GM21737 (cell line): ENCODE measurements at regions not wholly inside any gene's neighbourhood (a gene's known extent, or its start where the extent isn't known, plus 50 kb on each side); places are given as distances from the start of the nearest gene placed in this dataset.

ENCODE experiments used
- ATAC-seq: cut with Tn5 transposase; IDR thresholded peaks from one replicate; pipeline ENCODE4 v1.9.1; 2021; ENCODE audit warnings: mild to moderate bottlenecking, moderate library complexity; ENCODE audit not compliant: unreplicated experiment

DNA sequence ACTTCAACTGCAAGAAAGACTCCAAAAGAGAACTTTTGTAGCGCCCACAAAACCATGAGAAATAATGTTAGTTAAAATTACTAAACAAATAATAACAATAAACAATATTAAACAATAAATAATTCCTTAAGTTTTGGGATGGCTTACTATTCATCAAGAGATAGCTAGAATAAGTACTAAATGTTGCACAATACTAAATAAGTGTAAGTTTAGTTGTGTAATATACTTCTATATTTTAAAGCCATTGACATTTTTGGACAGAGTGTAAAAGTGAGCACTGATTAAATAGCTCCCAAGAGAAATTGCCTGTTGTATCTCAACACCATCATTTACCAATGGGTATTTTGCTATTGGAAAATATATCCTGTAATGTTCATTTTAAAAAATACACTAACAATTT, 166.7 kb downstream of the ALG10 start:
- ATAC-seq, result no peak

DNA sequence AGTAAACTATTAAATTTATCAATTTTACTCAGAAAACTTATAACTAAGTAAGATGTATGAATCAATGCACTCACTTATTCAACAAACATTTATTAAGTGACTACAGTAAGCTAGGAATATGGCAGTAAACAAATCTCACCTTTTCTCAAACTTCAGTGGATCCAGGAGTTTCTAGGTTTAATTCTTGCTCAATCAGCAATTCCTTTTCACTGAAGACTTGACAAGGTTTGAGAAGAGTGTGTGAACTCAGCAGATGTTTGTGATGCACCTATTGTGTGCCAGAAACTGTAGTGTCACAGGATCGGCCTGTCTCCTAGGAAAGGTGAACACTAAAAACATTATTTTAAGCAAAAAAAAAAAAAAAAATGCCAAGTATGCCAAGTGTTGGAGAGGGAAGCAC, 167.8 kb downstream of the ALG10 start:
- ATAC-seq, result no peak

DNA sequence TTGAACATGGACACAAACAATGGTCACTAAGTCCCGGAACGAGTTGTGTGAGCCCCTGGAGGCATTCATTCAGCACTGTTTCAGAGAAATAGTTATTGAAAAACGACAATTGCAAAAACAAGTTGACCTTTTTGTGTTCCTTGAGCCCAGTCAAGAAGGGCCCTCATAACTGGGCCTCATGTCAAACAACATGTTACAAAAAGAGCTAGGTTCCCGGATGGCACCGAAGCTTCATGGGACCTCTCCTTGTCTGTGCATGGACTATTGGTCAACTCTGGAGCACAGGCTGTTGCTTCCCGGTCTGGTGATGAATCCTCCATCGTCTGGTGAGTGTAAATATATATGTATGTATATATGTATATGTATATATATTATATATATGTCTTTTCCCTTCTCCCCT, 176.6 kb downstream of the ALG10 start:
- no peak for ATAC-seq

DNA sequence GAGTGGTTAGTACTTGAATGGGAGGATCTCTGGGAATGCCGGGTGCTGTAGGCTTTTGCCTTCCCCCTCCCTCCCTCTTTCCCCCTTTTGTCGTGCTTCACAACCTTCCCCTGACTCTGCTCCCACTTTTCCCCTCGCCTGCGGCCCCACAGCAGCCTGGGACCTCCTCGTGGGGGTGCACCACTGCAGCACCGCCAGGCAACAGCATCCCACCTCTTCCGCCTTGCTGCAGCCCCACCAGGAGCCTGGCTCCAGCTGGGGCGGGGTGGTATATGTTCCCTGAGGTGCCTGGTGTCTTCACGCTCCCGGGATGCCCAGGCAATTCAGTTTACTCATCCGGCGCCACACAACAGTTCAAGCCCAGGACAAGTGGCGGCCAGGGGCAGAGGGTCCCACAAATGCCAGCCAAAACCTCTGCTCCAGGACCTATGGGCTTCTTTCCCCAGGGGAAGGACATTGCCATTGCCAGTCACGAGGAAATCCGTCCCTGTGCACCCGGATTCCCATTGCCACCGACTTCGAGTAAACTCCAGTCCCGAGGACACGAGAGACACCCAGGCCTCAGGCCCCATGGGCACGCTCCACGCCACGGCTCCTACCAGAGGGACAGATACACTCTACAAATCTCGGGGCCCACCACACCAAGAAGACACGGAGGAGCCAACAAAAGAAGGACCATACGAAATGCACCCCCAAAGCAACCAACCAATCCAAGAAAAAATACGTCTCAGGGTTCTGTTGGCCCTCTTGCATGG, 181.7 kb downstream of the ALG10 start:
- ATAC-seq, result no peak

DNA sequence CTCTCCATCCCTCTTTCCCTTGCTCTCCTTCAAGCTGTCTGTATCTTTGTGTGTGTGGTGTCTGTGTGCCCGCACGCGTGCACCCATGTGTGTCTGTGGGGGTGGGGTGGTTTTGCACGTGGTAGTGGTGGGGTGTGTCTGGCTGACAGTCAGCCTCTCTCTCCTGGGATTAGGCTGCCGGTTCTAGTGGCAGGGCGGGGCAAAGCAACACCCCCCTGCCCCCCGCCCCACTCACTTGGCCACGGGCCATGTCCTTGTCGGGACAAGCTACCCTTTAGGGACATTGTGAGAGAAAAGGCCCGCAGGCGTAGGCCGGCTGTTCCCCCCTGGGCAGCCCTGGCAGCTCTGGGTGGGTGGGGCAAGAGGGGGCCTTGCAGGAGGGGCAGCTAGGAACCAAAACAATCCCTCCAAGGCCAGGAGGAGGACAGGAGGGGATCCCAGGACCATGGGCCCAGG, 182.6 kb downstream of the ALG10 start:
- ATAC-seq, result no peak

DNA sequence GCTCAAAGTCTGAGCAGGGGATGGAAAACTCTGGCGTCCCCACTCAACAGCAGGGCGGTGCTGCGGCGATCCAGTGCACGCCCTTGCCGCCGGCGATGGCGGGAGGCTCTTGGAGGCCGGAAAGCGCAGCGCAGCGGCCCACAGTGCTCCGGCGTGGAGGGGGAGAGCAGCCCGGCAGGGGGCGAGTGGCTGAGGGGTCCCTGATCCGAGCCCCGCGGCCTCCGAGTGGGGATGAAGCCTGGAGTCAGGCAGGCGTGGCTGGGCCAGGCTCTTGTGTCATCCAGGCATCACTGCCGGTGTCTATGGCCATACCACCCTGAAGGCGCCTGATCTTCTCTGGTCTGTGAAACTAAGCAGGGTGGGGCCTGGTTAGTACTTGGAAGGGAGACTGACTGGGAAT, 183.1 kb downstream of the ALG10 start:
- ATAC-seq, result no peak

DNA sequence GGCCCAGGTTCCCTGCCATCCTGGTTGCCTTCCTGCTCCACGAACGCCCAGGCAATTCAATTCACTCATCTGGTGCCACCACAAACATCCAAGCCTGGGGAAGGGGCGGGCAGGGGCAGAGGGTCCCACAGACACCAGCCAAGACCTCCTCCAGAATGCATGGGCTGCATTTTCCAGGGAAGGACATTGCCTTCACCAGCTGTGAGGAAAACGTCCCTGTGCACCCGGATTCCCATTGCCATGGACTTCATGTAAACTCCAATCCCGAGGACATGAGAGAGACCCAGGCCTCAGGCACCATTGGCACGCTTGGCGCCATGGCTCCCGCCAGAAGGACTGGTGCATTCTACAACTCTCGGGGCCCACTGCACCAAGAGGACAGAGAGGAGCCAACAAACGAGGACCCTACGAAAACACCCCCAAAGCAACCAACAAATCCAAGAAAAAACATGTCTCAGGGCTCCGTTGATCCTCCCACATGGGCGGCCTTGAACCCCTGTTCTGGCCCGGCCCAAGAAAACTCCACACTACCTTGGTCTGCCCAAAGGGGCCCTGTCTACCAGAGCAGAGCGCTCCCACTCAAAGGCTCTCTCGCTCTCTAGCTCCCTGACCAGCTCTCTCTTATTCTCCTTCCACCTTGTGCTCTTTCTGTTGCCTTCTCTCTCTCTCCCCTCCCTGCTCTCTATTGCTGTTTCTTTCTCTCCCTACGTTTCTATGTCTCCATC, 183.9 kb downstream of the ALG10 start:
- no peak for ATAC-seq

DNA sequence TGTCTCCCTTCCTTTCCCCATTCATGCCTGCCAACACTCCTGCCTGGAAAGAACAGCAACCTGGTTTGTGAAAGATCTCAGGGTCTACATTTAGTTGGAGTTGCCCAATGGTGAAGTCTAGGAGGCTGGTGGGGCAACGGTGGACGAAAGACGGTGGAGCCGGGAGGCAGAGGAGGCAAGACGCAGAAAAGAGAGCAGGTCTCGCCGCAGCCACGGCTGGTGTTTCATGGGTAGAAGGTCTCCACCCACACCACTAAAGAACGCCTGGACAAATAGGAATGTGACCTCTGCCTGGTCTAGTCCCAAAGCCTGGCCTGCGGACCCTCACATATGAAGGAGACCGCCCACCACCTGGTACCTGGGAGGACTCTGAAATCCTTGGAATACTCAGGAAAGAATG, 185.6 kb downstream of the ALG10 start:
- ATAC-seq, result no peak

DNA sequence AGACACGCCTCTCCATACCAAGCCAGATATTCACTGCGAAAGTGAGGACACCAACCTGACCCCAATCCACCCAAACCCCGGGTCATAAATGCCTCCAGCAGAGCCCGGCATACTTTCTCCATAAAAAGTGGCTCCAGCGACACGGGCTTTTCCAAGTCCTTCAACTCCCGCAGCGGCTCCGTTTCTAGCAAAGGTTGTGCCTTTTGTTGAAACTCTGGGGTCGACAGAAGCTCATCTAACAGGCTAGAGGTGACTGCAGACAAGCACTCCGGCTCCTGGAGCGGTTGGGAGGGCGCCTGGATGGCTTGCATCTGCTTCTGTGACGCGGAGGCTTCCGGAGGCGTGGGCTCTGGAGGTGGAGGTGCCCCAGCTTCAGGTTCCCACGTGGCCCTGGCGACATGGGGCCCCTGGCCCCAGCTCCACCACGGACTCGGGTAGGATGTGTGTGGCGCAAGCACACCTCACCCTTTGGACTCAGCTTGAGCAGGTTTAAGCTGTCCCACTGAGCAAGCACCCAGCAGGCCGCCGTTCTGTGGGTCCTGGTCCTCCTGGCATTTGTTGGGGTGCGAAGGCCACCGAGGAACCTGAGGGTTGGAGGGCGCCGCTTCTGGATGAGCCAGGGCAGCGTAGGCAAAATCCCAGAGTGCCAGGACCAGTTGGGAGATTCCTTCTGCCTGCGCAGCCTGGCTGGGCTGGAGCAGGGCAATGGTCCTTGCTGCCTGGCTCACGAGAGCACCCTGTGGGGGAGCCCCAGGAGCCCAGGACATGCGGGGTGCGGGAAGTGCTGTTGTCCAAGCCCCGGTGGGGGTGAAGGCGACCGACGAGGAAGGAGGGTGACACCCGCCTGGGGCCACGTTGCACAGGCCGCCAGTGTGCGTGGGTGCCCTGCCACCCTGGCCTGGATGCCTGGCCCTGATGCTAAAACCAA, 186.3 kb downstream of the ALG10 start:
- no peak for ATAC-seq

DNA sequence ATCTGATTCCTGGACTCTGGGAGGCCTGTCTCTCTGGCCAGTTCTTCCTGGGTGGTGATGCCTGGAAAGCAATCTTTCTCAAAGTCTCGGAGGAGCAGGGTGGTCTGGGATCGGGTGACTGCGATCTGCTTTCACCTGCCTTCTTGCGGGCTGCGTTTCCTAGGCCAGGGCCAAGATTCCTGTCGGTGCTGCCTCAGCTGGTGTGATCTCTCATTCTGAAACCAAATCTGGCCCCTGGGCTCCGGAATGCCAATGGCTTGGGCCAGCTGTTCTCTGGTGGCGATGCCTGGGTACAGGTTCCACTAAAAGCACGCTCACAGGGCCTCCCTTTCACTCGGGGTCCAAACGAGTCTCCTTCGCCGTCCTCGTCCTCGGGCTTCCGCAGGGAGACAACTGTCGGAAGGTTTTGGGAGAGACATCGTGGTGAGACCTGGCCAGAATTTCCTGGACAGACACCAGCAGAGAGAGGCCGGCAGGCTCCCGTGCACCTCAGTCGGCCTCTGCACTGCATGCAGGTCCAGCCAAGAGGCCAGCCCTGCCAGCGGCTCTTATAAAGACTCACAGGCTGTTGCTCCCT, 187.1 kb downstream of the ALG10 start:
- no peak for ATAC-seq

DNA sequence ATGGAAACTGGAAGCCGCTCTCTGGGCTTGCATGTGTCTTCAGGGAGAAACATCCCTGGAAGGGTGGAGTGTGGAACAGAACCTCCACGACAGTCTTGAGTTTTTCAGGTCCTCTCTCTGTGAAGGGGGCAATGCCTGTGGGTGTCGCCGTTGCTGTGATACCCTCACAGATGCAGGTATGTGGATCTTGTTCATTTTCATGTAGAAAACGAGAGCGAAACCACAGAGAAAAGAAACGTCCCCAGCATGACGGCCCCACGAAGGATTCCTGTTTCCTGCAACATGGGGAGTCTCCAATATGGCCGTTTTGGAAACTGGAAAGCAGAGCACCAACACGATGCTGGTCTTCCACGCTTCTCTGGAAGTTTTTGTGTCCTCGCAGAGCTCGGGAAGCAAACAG, 187.9 kb downstream of the ALG10 start:
- ATAC-seq, result no peak

DNA sequence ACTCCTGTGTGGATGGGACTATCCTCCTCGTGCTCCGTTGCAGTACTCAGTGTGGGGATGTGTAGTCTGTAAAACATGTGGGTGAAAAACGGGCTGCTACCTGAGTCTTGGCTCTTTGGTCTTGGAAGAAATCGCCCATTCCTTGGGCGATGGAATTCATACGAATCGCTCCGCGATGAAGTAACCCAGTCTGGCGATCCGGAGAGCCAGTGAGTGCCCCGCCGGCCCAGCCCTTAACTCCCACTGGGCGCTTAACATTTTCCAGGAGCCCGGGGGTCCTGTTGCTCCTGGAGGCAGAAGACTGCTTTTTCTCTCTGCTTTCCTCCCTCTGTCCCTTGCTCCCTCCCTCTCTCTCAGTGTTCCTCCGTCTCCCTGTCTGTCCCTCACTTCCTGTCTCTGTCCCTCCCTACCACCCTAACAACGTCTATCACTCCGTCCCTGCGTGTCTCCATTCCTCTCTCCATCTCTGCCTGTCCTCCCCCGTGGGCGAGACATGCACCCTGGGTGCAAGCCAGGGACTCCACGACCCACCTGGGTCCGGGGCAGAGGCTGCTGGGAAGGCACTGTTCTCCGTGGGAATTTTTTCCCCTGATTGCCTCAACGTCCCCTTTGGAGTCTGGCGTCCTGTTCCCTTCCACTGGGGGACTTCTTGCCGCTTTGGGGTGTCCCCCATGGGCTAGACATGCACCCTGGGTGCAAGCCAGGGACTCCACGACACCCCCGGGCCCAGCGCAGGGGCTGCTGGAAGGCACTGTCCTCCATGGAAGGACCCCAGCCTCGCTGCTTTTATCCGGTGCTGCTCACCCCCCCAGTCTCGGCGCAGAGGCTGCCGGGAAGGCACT, 188.6 kb downstream of the ALG10 start:
- no peak for ATAC-seq

DNA sequence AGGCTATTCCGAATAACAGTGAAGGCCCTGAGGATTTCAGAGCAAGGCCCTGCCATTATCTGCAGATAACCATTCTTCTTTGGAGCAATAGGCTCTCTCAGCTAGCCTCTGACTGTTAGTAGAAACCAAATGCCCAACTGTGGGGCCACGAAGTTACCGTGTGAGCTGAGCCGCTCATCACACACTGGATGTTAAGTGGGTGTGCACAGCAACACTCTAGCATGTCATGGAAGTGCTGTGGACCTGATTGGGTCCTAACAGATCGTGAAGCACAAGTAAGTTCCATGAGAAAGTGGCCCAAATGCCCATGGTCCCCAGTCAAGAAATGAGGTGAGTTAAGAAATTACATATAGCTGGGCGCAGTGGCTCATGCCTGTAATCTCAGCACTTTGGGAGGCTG, 190.4 kb downstream of the ALG10 start:
- no peak for ATAC-seq

DNA sequence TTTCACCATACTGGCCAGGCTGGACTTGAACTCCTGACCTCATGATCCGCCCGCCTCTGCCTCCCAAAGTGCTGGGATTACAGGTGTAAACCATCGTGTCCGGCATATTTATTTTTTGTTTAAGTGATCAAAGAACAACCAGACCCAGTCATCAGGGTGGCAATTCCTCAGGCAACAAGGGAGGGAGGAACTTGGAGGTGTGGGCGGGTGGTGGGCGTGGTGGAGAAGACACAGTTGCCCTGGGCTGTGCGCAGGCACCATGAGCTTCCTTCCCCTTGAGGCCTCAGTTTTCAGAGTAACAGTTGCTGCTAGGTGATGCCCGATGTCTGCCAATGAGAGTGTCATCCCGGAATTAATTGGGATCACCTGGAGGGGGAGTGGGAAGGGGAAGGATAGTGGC, 191.7 kb downstream of the ALG10 start:
- ATAC-seq, result no peak

DNA sequence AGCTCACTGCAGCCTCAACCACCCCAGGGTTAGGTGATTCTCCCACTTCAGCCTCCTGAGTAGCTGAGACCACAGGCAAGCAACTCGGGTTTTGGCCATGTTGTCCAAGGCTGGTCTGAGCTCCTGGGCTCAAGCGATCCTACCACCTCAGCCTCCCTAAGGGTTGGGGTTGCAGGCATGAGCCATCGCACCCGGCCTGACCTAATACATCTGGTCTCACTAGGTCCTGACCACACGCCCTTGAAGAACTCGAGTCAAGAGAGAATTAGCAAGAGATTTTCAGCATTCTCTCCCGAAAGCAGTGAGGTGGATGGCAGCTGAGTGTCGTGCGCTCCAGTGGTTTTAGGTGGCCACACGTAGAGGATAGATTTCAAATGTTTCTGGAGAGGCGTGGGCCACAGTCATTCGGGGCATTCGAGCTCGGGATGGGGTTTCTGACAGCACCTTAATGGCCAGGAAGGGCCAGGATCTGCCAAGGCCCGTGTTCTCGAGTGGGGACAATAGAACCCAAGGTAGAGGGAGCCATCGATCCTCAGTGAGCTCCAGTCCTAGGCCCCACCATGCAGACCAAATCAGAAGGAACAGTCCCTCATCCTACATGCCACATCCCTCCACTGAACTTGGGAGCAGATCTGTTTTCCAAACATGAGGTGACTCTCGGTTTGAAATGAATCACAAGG, 193.1 kb downstream of the ALG10 start:
- no peak for ATAC-seq

DNA sequence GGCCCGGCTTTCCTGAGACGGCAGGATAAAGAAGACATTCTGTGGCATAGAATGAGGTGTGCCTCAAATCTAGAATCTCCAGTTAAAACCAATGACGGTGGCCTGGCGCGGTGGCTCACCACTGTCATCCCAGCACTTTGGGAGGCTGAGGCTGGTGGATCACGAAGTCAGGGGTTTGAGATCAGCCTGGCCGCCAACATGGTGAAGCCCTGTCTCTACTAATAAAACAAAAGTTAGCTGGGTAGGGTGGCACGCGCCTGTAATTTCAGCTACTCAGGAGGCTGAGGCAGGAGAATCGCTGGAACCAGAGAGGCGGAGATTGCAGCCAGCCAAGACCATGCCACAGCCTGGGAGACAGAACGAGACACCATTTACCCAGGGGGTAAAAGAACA, 193.6 kb downstream of the ALG10 start:
- ATAC-seq, result no peak

DNA sequence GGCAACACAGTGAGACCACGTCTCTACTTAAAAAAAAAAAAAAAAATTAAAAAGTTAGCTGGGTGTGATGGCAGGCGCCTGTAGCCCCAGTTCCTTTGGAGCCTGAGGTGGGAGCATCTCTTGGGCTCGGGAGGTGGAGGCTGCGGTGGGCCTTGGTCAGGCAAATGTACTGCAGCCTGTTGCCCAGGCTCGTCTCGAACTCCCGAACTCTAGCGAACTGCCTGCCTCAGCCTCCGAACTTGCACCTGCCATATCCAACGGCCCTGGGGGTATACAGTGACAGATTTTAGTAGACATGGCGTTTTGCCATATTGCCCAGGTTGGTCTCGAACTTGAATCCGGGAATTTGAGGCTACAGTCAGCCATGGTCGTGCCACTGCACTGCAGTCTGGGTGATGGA, 195.4 kb downstream of the ALG10 start:
- no peak for ATAC-seq

DNA sequence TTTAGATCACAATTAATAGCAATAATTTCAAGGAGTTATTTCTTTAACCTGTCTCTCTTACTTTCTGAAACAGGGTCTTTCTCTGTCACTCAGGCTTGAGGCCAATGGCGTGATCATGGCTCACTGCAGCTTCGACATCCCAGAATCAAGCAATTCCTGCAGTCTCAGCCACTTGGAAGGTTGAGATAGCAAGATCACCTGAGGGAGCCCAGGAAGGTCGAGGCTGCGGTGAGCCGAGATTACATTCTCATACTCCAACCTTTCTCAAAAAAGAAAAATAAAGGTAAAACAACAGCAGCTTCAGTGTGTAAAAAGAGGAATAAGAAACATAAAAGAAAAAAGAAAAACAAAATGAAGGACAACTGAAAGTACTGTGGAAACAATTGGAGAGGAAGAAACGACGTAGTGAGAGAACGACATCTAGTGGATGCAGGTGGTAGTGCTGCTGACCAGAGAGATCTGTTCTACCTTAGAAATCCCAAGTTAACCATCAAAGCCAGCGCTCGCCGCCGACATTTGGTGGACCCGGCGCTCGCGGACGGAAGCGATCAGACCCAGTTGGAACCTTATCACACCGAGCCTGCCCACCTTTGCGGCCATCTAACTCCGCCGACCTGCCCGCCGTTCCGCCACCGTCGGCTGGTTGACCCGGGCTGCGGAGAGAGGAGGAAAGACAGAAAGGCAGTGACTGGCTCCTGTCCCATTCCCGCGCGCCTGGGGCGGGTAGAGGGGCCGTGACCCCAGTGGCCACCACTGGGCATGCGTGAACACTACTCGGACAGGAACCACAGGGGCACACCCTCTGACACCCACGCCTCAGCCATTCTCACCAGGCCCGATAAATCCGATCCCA, 196.1 kb downstream of the ALG10 start:
- ATAC-seq, result peak; percentile 58
